ENCODE measurements at regions not wholly inside any gene's neighbourhood (a gene's known extent, or its start where the extent isn't known, plus 50 kb on each side); places are given as distances from the start of the nearest gene placed in this dataset.

- DNase-seq (ENCODE audit: low read depth) = no peak
Observed at GRCh38 chr9:109830545-109830944, 50.5 kb downstream of the PALM2AKAP2 start.

DNA sequence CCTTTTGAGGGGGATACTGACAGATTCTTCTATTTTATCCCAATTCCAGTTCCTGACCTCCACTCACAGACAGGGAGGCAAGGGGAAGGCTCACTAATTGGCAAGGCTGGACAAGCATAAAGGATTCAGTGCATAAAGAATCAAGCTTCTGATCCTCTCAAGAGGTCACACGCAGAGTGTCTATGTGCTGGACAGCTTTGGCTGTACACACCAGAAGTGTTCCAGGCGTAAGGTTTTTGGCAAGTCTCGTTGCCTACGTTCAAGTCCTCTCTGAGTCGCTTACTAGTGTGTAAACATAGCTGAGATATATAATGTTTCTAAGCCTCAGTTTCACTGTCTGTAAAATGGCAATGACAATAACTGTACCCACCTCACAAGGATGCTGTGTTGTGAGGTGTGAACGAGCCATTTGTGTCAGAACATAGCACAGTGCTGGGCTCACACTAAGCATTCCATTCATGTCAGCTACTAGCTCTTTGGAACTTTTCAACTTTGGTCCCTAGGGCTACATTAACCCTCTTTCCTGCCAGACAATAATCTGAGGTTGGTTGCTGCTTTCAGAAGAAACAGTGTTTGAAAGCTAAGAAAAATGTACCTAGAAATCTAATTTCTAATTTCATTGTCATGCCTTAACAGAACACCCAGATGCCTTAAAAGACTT lies 52.1 kb downstream of the PALM2AKAP2 start:
- no peak for DNase-seq (ENCODE audit: low read depth)

DNA sequence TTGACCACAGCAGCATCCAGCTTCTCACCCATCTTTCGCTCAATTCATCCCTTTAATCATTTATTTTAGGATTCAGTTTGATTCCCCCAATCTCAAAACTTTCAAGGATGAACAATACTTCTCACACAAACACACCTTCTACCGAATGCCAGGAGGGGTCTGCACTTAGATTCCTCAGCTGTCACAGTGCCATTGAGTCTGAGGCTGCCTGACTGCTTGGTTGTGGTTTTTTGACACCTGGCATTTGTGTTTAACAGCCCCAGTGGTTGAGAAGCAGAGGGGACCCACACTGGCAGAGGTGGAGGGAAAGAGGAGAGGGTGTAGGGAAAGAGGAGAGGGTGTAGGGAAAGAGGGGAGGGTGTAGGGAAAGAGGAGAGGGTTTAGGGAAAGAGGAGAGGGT lies 54.9 kb downstream of the PALM2AKAP2 start:
- no peak for DNase-seq (ENCODE audit: low read depth)

- DNase-seq (ENCODE audit: low read depth) = no peak
Observed at GRCh38 chr9:109843641-109844040, 63.6 kb downstream of the PALM2AKAP2 start.

DNA sequence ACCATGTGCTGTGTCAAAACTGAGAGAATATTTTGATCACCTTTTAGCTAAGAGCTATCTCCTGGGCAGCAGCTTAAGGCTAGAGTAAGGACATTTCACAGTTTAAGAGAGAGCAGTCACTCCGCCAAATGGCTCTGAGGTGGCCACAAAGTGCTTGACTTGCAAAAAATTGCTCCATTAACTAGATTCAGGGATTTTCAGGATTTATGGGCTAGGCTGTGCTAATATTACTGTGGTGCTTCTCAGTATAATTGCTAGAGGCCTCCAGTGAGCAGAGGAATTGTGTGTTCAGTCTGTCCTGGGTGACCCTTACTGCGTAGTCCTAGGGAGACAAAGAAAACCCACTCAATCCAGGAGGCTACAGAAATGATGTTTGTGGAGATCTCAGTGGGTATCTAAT lies 65.2 kb downstream of the PALM2AKAP2 start:
- no peak for DNase-seq (ENCODE audit: low read depth)

- no peak for DNase-seq (ENCODE audit: low read depth)
Observed at GRCh38 chr9:109846776-109847175, 66.8 kb downstream of the PALM2AKAP2 start.

GRCh38 chr9:109852556-109852955 lies 72.6 kb downstream of the PALM2AKAP2 start:
- DNase-seq (ENCODE audit: low read depth) = no peak

DNA sequence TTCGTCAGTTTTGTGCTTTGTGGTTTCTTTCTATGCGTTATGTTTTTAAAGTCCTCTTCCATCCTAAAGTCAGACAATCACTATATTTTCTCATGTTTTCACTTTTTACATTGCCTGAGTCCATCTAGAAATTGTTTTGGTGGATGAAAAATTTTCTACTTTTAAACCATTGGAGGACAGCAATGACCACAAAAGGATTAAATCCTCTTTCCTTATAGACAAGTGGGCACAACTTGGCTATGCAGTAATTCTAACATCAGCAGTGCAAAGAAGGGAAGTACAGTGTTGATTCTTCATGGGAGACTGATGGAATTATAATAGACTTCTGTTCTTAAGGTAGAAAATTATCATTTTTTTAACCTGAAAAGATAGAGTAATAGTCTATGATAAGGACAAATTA lies 75.5 kb downstream of the PALM2AKAP2 start:
- no peak for DNase-seq (ENCODE audit: low read depth)

DNA sequence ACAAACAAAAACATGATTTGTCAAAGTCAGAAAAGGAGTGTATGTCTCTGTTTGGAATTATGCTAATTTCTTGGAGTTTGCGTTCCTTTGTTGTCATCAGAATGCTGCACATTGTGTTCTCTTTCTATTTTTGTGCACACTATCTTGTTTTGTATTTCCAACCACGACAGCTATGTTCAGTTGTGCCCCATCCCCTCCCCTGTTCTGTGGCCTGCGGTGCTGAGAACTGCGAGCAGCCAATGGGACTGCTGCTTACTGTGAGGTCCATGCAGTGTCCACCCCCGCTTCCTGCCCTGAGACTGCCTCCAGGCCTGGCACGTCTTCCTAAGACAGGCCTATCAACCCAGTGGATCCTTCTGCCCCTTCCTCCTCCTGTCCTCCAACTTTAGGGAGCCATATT lies 76.8 kb downstream of the PALM2AKAP2 start:
- no peak for DNase-seq (ENCODE audit: low read depth)

DNA sequence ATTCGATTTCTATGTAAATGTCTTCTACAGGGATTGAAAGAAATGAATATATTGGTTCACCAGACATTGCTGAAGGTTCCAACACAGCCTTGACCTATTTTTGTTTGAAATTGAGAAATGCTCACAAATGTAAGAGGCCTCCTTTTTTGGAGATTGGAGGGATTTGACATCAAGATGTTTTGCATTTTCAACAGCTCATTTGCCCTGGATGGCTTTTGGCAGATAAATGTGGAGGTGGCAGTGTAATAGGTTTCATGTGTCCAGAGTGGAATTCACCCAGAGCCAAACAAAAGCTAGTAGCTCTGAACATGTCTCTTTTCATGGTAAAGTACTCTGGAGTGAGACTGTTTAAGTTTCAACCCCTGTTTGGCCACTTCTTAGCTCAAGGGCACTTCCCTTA lies 77.3 kb downstream of the PALM2AKAP2 start:
- DNase-seq (ENCODE audit: low read depth) = no peak

DNA sequence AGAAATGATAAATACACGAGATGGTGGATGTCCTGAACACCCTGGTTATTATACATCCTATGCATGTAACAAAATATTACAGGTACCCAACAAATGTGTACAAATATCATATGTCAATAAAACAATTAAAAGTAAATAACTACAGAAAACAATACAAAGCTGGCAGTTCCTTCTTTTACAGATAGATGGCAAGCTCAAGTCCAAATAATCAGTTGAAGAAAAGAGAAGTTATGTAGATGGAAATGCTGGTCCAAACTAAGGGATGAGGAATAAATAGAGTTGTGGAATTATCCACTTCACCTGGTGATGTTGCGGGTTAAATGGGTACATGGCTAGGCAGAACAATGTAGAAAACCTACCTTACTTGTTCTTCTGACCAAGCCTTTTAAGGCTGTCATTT lies 79.4 kb downstream of the PALM2AKAP2 start:
- no peak for DNase-seq (ENCODE audit: low read depth)

- DNase-seq (ENCODE audit: low read depth) = no peak
Observed at GRCh38 chr9:109860521-109860920, 80.5 kb downstream of the PALM2AKAP2 start.

GRCh38 chr9:109861499-109861898 lies 81.5 kb downstream of the PALM2AKAP2 start:
- no peak for DNase-seq (ENCODE audit: low read depth)

DNA sequence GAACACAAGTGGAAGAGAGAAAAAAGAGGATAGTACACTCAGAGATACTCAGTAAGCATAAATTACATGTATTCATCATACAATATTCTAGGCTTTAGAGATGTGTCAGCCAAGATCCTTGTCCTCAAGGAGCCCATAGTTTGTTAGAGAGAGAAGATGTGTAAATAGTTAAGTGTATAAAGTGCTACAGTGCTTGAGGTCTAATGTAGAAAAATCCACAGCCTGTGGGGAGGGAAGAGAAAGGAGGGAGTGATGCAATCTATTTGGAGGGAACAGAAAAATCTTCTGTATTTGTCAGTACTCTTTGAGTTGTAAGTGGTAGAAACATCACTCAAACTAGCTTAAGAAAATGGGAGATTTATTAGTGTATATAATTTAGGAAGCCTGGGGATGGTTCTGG lies 81.9 kb downstream of the PALM2AKAP2 start:
- no peak for DNase-seq (ENCODE audit: low read depth)

DNA sequence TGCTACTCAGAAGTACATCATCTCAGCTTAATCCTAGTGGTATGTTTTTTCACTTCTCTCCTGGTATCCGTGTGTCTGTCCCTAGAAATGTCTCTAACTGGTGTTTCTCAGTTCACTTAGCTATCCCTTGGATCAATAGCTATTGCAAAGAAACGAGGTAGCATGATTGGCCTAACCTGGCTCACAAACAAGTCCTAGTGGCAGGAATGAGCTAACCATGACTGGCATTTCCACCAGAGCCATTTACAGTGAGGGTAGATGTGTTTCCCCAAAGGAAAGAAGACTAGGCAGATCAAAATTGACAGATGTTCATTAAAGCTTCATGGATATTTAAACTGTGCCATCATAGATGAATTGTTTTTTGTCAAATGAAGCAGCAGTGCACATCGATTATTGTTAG lies 82.5 kb downstream of the PALM2AKAP2 start:
- DNase-seq (ENCODE audit: low read depth) = no peak

GRCh38 chr9:109863961-109864360 lies 84.0 kb downstream of the PALM2AKAP2 start:
- no peak for DNase-seq (ENCODE audit: low read depth)

GRCh38 chr9:109865521-109865920 lies 85.5 kb downstream of the PALM2AKAP2 start:
- DNase-seq (ENCODE audit: low read depth) = no peak

- no peak for DNase-seq (ENCODE audit: low read depth)
Observed at GRCh38 chr9:109868207-109868606, 88.2 kb downstream of the PALM2AKAP2 start.

- no peak for DNase-seq (ENCODE audit: low read depth)
Observed at GRCh38 chr9:109868722-109869121, 88.7 kb downstream of the PALM2AKAP2 start.

- DNase-seq (ENCODE audit: low read depth) = no peak
Observed at GRCh38 chr9:109870365-109870764, 90.4 kb downstream of the PALM2AKAP2 start.

- DNase-seq (ENCODE audit: low read depth) = no peak
Observed at GRCh38 chr9:109872901-109873300, 92.9 kb downstream of the PALM2AKAP2 start.

DNA sequence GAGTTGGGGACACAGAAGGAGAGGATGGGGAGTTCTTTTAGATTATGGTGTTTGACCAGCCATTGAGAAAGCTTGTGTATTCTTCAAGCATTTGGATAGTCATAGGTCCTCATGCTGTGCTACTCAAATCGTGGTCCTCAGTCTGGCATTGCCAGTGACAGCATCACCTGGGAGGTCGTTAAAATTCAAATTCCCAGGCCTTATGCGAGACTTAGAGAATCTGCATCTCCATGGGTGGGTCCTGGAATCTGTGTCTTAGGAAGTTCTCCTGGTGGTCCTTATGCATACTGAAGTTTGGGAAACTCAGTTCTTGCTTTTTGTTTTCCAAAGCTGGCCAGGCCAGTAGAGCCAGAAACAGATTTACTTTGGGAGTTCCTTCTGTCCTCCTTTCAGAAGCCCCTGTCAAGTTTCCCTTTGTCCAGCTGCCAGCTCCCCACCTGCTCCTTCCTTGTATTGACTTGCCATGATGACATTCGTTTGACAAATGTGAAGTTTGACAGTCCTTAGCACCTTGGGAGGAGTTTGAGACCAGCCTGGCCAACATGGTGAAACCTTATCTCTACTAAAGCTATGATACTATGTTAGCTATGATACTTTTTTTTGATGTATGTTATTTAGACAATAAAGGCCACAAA lies 95.6 kb downstream of the PALM2AKAP2 start:
- no peak for DNase-seq (ENCODE audit: low read depth)

GRCh38 chr9:109880276-109881169 lies 100.5 kb downstream of the PALM2AKAP2 start:
- no peak for DNase-seq (ENCODE audit: low read depth)
